GM18505 (cell line): ENCODE measurements at regions not wholly inside any gene's neighbourhood (a gene's known extent, or its start where the extent isn't known, plus 50 kb on each side); places are given as distances from the start of the nearest gene placed in this dataset.

Experiments
- ATAC-seq: cut with Tn5 transposase; IDR thresholded peaks from one replicate; pipeline ENCODE4 v1.9.1; 2021; ENCODE audit not compliant: unreplicated experiment
- POLR2A ChIP-seq: IDR thresholded peaks from 4 replicates; pipeline ENCODE4 v1.6.1; 2011; ENCODE audit warnings: borderline replicate concordance; ENCODE audit not compliant: insufficient read depth, insufficient read length; ENCODE audit errors: extremely low read depth

DNA sequence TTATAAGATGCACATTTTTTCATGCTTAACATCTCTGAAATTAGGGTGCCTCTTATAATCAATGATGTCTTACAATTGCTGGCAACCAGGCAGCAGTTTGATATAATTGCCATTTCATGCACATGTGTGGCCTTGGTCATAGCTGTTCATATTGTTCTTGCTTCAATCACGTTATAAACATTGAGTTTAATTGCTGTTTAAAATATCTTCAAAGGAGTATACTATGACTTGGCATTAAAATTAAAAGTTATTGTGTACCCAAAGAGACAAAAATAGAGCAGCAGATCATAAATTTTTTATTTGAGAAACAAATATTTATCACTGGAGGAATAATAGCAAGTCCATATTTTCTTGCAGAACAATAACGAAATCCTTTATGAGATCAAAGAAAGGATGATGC, 325.5 kb downstream of the LMX1A start:
- no peak for TF ChIP-seq POLR2A

DNA sequence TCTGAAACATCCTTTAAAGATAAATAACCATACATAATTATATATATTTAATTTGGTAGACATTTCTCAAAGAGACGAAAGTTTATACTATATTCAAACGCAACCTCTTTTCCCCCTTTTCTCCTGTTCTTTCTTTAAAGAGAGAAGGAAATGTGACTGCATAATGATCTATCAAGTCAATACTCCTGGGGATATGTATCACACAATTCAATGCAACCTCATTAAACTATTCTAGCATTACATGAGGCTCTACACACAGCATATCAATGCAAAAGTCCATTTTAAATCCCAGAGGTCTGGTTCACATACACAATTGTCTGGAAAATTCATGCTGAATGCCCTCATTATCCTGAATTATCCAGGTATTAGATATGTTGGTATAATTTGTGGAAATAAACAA, 330.7 kb downstream of the LMX1A start:
- TF ChIP-seq POLR2A: no peak
- ATAC-seq: no peak

More for the DNA sequence above, 325.5 kb downstream of the LMX1A start:
- ATAC-seq: no peak

GRCh38 chr1:165014753-165015152, 341.8 kb downstream of the LMX1A start:
- no peak for TF ChIP-seq POLR2A
- ATAC-seq: no peak

GRCh38 chr1:165011991-165012531, 344.5 kb downstream of the LMX1A start:
- ATAC-seq: no peak
- no peak for TF ChIP-seq POLR2A

DNA sequence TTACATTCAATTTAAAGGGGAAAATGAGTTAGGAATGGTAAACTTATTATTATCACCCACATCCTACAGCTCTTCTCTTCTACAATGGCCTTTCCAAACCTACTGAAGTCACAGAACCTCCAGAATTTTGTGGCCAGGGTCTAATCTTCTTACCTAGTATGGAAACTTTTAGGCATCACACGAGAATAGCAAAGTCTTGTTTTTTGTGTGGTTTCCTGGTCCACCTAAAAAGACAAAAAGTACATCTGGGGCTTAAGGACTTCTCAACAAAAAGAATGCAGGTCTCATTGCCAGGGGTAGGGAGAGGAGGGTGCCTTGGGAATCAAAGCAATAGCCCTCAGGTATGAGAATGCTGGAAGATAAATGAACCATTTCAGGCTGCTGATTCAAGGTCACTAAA, 345.3 kb downstream of the LMX1A start:
- no peak for TF ChIP-seq POLR2A
- no peak for ATAC-seq

DNA sequence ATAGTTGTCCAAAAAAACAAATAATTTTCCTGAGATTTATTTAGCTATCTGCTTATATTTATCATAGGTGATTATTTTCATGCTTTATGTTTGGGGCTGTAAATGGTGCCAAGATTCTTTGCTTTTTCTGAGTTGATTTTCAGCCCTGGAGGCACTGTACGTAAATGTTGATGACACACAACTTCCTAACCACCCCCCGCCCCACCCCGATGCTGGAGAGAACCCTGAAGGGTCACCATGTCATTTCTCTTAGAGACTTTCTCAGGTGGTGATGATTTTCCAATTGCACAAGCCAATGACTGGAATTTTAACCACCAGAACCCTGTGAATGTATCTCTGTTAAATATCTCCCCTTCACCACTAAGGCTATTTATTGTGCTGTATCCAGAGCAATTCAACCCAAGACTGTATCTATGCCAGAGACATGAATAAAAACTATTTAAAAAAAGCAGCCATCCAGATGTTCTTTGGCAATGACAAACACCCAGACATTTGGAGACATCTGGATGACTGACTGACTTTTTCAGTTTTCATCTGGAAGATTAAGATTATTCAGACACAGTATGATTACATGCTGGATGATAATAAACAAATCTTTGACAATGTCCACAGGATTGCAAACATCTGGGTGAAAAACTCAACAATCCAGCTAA, 346.0 kb downstream of the LMX1A start:
- no peak for ATAC-seq
- no peak for TF ChIP-seq POLR2A

DNA sequence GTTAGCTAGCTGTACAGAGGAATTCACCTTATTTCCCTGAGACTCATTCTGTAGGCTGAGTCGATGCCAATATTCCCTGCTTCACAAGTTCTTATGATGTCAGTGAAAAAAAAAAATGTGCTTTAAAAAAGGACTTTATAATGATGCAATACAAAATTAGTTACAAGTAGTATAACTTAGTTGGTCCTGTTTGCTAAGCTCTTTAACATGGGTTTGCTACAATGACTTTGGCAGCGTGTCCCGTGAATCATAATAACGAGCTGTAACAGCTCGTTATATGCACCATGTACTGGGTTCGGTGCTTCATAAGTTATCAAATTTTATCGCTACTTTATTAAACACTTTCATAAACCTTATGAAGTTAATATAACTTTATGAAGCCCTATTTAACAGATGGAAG, 349.7 kb downstream of the LMX1A start:
- no peak for TF ChIP-seq POLR2A
- ATAC-seq: no peak

DNA sequence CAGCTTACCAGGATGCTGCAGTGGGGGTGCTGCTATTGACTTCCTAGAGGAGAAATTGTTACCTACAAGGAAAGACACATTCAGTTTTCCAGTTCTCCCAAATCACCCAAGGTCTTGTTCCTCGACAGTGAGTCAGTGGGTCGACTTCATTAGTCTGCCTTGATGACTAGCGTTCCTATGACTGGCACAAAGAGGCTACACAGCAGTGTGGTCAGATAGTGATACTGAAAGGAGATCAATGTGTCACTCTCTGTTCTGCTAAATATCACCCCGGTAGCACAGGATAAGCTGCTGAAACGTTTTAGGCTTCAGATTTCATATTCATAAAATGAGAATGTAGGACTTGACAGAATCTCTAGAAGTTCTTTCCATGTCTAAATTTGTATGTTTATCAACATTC, 357.4 kb downstream of the LMX1A start:
- TF ChIP-seq POLR2A: no peak
- no peak for ATAC-seq

GRCh38 chr1:164991763-164992314, 364.7 kb downstream of the LMX1A start:
- no peak for ATAC-seq
- no peak for TF ChIP-seq POLR2A

GRCh38 chr1:164983023-164983650, 373.4 kb downstream of the LMX1A start:
- no peak for TF ChIP-seq POLR2A
- no peak for ATAC-seq

GRCh38 chr1:164982545-164982944, 374.0 kb downstream of the LMX1A start:
- TF ChIP-seq POLR2A: no peak
- ATAC-seq: no peak

- no peak for ATAC-seq
- TF ChIP-seq POLR2A: no peak
Measured at GRCh38 chr1:164977561-164977960, 379.0 kb downstream of the LMX1A start.

DNA sequence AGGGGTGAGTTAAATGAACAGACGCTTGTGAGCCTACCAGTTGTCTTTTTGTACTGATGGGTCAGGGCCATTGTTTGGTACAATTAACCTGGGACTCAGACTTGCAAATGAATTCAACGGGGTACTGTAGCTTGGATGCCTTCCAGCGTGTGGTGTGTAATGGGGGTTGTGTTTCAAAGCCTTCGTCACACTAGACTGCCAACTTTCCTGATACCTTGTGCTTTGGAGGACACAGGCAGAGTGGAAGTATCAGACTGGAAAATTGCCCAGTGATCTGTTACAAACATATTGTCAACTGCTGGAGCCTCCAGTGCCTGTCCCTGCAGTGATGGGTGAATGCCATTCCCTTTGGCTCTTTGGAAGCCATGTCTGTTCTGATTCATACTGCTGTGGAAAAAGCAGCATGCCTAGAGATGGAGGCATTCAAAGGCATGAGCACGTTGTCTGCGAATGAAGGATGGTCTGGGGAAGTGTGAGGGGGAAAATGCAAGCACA, 384.5 kb downstream of the LMX1A start:
- no peak for TF ChIP-seq POLR2A

DNA sequence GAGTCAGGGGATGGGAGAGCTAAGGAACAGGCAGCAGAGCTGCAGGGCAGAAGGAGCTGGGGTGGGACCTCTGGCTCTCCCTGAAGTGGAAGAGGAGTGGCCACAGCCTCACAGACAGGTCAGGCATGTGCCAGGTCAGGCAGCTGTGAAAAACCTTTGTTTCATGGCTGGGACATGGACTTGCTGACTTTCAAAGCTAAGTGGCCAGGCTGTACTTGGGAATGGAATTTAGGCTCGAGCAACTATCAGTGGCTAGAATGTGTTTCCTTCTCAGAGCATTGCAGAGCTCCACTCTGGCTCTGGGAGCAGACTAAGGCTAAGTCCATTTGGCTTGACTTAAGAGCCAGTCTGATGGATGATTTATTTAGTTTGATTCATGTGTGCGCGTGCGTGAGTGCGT, 385.1 kb downstream of the LMX1A start:
- TF ChIP-seq POLR2A: no peak
- no peak for ATAC-seq

More for the DNA sequence above, 384.5 kb downstream of the LMX1A start:
- ATAC-seq: no peak
